Cerebellar cortex (tissue), 1 donor: ENCODE measurements at regions not wholly inside any gene's neighbourhood (a gene's known extent, or its start where the extent isn't known, plus 50 kb on each side); places are given as distances from the start of the nearest gene placed in this dataset.

Experiments
- DNase-seq: peaks from one replicate; pipeline ENCODE4 v3.0.0-alpha.2; 2015; ENCODE audit warnings: low spot score

GRCh38 chr11:79564288-79564925 lies 123.6 kb upstream of the TENM4 start:
- no peak for DNase-seq

GRCh38 chr11:79561496-79561895 lies 120.7 kb upstream of the TENM4 start:
- DNase-seq = no peak

GRCh38 chr11:79550809-79551208 lies 110.0 kb upstream of the TENM4 start:
- no peak for DNase-seq

GRCh38 chr11:79547256-79547655 lies 106.4 kb upstream of the TENM4 start:
- no peak for DNase-seq

- no peak for DNase-seq
Measured at GRCh38 chr11:79546351-79546750, 105.5 kb upstream of the TENM4 start.

GRCh38 chr11:79544361-79544760 lies 103.5 kb upstream of the TENM4 start:
- DNase-seq = no peak

GRCh38 chr11:79543101-79543500 lies 102.3 kb upstream of the TENM4 start:
- no peak for DNase-seq

- DNase-seq = no peak
Measured at GRCh38 chr11:79541466-79541865, 100.6 kb upstream of the TENM4 start.

GRCh38 chr11:79538775-79539174 lies 97.9 kb upstream of the TENM4 start:
- no peak for DNase-seq

- no peak for DNase-seq
Measured at GRCh38 chr11:79536155-79536917, 95.5 kb upstream of the TENM4 start.

GRCh38 chr11:79535606-79536005 lies 94.8 kb upstream of the TENM4 start:
- no peak for DNase-seq

- no peak for DNase-seq
Measured at GRCh38 chr11:79525257-79525656, 84.4 kb upstream of the TENM4 start.

GRCh38 chr11:79522626-79523025 lies 81.8 kb upstream of the TENM4 start:
- DNase-seq = no peak

- no peak for DNase-seq
Measured at GRCh38 chr11:79520086-79520485, 79.3 kb upstream of the TENM4 start.

- DNase-seq = no peak
Measured at GRCh38 chr11:79515781-79516180, 75.0 kb upstream of the TENM4 start.

- DNase-seq = no peak
Measured at GRCh38 chr11:79514695-79515094, 73.9 kb upstream of the TENM4 start.

GRCh38 chr11:79514290-79514689 lies 73.5 kb upstream of the TENM4 start:
- no peak for DNase-seq

GRCh38 chr11:79512706-79513469 lies 72.1 kb upstream of the TENM4 start:
- DNase-seq = no peak

GRCh38 chr11:79510960-79511359 lies 70.1 kb upstream of the TENM4 start:
- DNase-seq = no peak

- DNase-seq = no peak
Measured at GRCh38 chr11:79508461-79508860, 67.6 kb upstream of the TENM4 start.

GRCh38 chr11:79507706-79508105 lies 66.9 kb upstream of the TENM4 start:
- DNase-seq = no peak

- DNase-seq = no peak
Measured at GRCh38 chr11:79506734-79507344, 66.0 kb upstream of the TENM4 start.

- no peak for DNase-seq
Measured at GRCh38 chr11:79506124-79506523, 65.3 kb upstream of the TENM4 start.
